ENCODE measurements at regions not wholly inside any gene's neighbourhood (a gene's known extent, or its start where the extent isn't known, plus 50 kb on each side); places are given as distances from the start of the nearest gene placed in this dataset.

DNA sequence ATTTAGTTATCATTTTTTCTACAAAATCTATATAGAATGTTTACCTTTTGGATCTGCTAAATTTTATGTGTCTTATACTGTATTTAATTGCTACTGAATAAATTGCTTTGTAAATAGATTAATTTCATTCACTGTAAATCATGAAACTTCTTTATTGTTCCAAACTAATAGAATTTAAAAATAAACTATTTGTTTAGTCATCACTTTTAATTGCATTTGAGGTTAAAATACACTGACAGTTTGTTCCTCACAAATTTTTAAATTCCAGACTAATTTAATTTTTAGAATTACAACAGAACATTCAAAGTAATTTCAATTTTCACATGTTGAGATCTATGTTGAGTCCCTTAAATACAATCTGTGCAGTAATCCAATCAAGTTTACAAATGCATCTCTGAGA, 1633.2 kb upstream of the NUDT12 start:
- Histone ChIP-seq H3K23ac (ENCODE audit: low read depth, low read length) (no peak overlapping the region), H3K14ac (replicated peaks; ENCODE audit: low read depth, low read length) (no peak overlapping the region), H3K4me1 (ENCODE audit: control insufficient read depth, insufficient read depth, low read length) (no peaks in the 10 kb centered on the region), H3K18ac (ENCODE audit: low read depth, low read length) (no peak overlapping the region), H2AK5ac (ENCODE audit: low read depth, low read length) (no peak overlapping the region), H2AK9ac (replicated peaks; ENCODE audit: low read depth, low read length, poor library complexity) (no peak overlapping the region), H4K8ac (ENCODE audit: low read depth in 2 of 2, low read length in 2 of 2) (no peak overlapping the region), H3K27me3 (ENCODE audit: control insufficient read depth, insufficient read depth, low read length) (no peaks in the 10 kb centered on the region), H2BK20ac (ENCODE audit: low read depth, low read length) (no peak overlapping the region), H2BK120ac (ENCODE audit: low read depth, low read length) (no peak overlapping the region), H4K20me1 (ENCODE audit: insufficient read depth, low read length) (no peaks in the 10 kb centered on the region), H3K36me3 (ENCODE audit: control insufficient read depth, insufficient read depth, low read length) (no peaks in the 10 kb centered on the region), H3K9me1 (ENCODE audit: insufficient read depth, low read length) (no peaks in the 10 kb centered on the region), H3K79me1 (ENCODE audit: low read depth in 1 of 2, low read length in 2 of 2) (no peaks in the 10 kb centered on the region), H2AFZ (replicated peaks; ENCODE audit: low read length, poor library complexity) (no peak overlapping the region), H3K4me2 (ENCODE audit: low read depth, low read length) (no peak overlapping the region), H2BK15ac (ENCODE audit: low read depth, low read length) (no peak overlapping the region), H4K91ac (ENCODE audit: insufficient read depth, low read depth, low read length) (no peak overlapping the region), H3K56ac (ENCODE audit: extremely low read depth, insufficient read depth, low read length) (no peak overlapping the region), H2BK5ac (ENCODE audit: low read depth, low read length, poor library complexity, severe bottlenecking) (no peak overlapping the region), H3K4me3 (ENCODE audit: insufficient read depth, low read depth, low read length) (no peak overlapping the region), H3K9ac (ENCODE audit: low read depth, low read length) (no peak overlapping the region), H3K27ac (ENCODE audit: insufficient read depth, low read length) (no peak overlapping the region), H3K4ac (ENCODE audit: low read depth, low read length) (no peak overlapping the region), H4K5ac (ENCODE audit: low read depth, low read length) (no peak overlapping the region), H3K9me3 (ENCODE audit: control insufficient read depth, insufficient read depth, low read length) (no peaks in the 10 kb centered on the region)
- no TSS peak for BruUV-seq (replicated peaks)
- dilution Hi-C loops (cut with HindIII; ENCODE audit: low sequenced_read_pairs, unreplicated experiment) = no loop called here
- CTCF ChIA-PET = interaction anchor here (0.6 kb wide), 1 partner anchor 99 kb away, joined by 3 read pairs; no protein-coding TSS in a partner anchor
- in situ Hi-C loops (cut with MboI; ENCODE audit: low sequenced_read_pairs) = no loop called here
- POLR2A ChIA-PET (ENCODE audit: unreplicated experiment) = no interaction called here
- ATAC-seq (ENCODE audit: low read depth) (no peak), DNase-seq (no peak)
- TF ChIP-seq MAFK (IDR thresholded peaks at IDR 0.05; ENCODE audit: low read depth, low read length) = peak; percentile 71
- TF ChIP-seq, protein P1, sequence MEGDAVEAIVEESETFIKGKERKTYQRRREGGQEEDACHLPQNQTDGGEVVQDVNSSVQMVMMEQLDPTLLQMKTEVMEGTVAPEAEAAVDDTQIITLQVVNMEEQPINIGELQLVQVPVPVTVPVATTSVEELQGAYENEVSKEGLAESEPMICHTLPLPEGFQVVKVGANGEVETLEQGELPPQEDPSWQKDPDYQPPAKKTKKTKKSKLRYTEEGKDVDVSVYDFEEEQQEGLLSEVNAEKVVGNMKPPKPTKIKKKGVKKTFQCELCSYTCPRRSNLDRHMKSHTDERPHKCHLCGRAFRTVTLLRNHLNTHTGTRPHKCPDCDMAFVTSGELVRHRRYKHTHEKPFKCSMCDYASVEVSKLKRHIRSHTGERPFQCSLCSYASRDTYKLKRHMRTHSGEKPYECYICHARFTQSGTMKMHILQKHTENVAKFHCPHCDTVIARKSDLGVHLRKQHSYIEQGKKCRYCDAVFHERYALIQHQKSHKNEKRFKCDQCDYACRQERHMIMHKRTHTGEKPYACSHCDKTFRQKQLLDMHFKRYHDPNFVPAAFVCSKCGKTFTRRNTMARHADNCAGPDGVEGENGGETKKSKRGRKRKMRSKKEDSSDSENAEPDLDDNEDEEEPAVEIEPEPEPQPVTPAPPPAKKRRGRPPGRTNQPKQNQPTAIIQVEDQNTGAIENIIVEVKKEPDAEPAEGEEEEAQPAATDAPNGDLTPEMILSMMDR (conservative IDR thresholded peaks at IDR 0.05; ENCODE audit: low read depth, low read length) = no peak
- TF ChIP-seq, protein P2, sequence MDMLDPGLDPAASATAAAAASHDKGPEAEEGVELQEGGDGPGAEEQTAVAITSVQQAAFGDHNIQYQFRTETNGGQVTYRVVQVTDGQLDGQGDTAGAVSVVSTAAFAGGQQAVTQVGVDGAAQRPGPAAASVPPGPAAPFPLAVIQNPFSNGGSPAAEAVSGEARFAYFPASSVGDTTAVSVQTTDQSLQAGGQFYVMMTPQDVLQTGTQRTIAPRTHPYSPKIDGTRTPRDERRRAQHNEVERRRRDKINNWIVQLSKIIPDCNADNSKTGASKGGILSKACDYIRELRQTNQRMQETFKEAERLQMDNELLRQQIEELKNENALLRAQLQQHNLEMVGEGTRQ (IDR thresholded peaks at IDR 0.05; ENCODE audit: low read depth, low read length) = no peak
- no peak for TF ChIP-seq MXI1 (IDR thresholded peaks at IDR 0.05; ENCODE audit: borderline replicate concordance, low read depth, low read length)
- intact Hi-C loops (cut with micrococcal nuclease) = no loop called here

Measured in IMR-90 (cell line).